GM12878 (cell line): ENCODE measurements at regions not wholly inside any gene's neighbourhood (a gene's known extent, or its start where the extent isn't known, plus 50 kb on each side); places are given as distances from the start of the nearest gene placed in this dataset.

Experiments used
- ATAC-seq: fragments of 200-7000 bp; cut with Tn5 transposase; 3 replicates; pipeline ENCODE4 v1.9.1; 2020; ENCODE audit warnings: mild to moderate bottlenecking, moderate library complexity
- BruUV-seq: library from RNA; stranded (reverse); fragments of 400-500 nt; replicated peaks from 2 replicates; lab custom pipeline; 2021; lab: Mats Ljungman, UMichigan
- CTCF ChIA-PET: fragments of 300-600 bp; sonication (Branson Sonifier 250); formaldehyde crosslinking; extraction: SDS; loops from one replicate; lab custom pipeline; 2021; ENCODE audit warnings: inconsistent platforms; lab: Yijun Ruan, JAX
- POLR2A ChIA-PET: fragments of 350-600 bp; formaldehyde crosslinking; extraction: SDS; loops from one replicate; lab custom pipeline; 2021; ENCODE audit warnings: inconsistent platforms; lab: Charles Lee
- RAD21 ChIA-PET: fragments of 300-600 bp; sonication (Branson Sonifier 250); formaldehyde crosslinking; loops from one replicate; lab custom pipeline; 2023; ENCODE audit warnings: antibody characterized with exemption; ENCODE audit not compliant: unreplicated experiment; lab: Charles Lee
- SMC1A ChIA-PET: fragments of 300-600 bp; sonication (Branson Sonifier 250); formaldehyde crosslinking; loops from one replicate; lab custom pipeline; 2023; ENCODE audit not compliant: unreplicated experiment, uncharacterized antibody; lab: Charles Lee
- DNase-seq: peaks from one replicate; pipeline ENCODE4 v3.0.0-alpha.2; 2011; ENCODE audit warnings: low read depth, low spot score
- FAIRE-seq: peaks from 3 replicates; lab custom pipeline; 2011; peaks lifted over from hg19 to GRCh38; lab: Jason Lieb, UNC
- H2AFZ ChIP-seq: 2 replicates; pipeline ENCODE4 v1.6.0; 2011; ENCODE audit warnings: low read depth, low read length, control low read depth; ENCODE audit not compliant: control insufficient read depth
- H3K27ac ChIP-seq: 2 replicates; pipeline ENCODE4 v1.5.1; 2011; ENCODE audit warnings: control low read depth; ENCODE audit not compliant: control insufficient read depth, insufficient read depth
- H3K27me3 ChIP-seq, 2 experiments: replicated peaks in 1 of 2; 2 replicates each; pipeline versions ENCODE4 v1.6.0 to v1.6.1; 2011; ENCODE audit warnings: low read length in 1 of 2; ENCODE audit not compliant: control insufficient read depth in 2 of 2, insufficient read depth in 2 of 2
- H3K36me3 ChIP-seq, 2 experiments: 2 replicates each; pipeline ENCODE4 v1.5.1; 2011; ENCODE audit warnings: low read length in 1 of 2; ENCODE audit not compliant: control insufficient read depth in 2 of 2, insufficient read depth in 2 of 2
- H3K4me1 ChIP-seq: 2 replicates; pipeline ENCODE4 v1.6.1; 2011; ENCODE audit warnings: mild to moderate bottlenecking, low read length, moderate library complexity, mixed read lengths; ENCODE audit not compliant: control insufficient read depth, insufficient read depth
- H3K4me2 ChIP-seq: 2 replicates; pipeline ENCODE4 v1.6.0; 2011; ENCODE audit warnings: control low read depth; ENCODE audit not compliant: control insufficient read depth, insufficient read depth
- H3K4me3 ChIP-seq: fragments of 200-600 bp; sonication (generic); 2 replicates; pipeline ENCODE4 v1.5.1; 2016
- H3K79me2 ChIP-seq: 2 replicates; pipeline ENCODE4 v1.6.0; 2011; ENCODE audit warnings: low read length; ENCODE audit not compliant: control insufficient read depth, insufficient read depth
- H3K9ac ChIP-seq: 2 replicates; pipeline ENCODE4 v1.8.0; 2011; ENCODE audit warnings: low read length, control low read depth, mixed read lengths; ENCODE audit not compliant: control insufficient read depth, insufficient read depth
- H3K9me3 ChIP-seq: replicated peaks from 3 replicates; pipeline ENCODE4 v1.5.1; 2011; ENCODE audit warnings: mild to moderate bottlenecking, low read length; ENCODE audit not compliant: control insufficient read depth, insufficient read depth
- H4K20me1 ChIP-seq: 2 replicates; pipeline ENCODE4 v1.6.0; 2011; ENCODE audit not compliant: control insufficient read depth, insufficient read depth
- BACH1 ChIP-seq: fragments of 450-650 bp; IDR thresholded peaks from 2 replicates; pipeline ENCODE4 v1.6.1; 2017; ENCODE audit warnings: mild to moderate bottlenecking, borderline replicate concordance
- BCL11A ChIP-seq: IDR thresholded peaks from 2 replicates; pipeline ENCODE4 v1.6.1; 2011; ENCODE audit warnings: low read depth, low read length
- DPF2 ChIP-seq: fragments of 450-650 bp; IDR thresholded peaks from 2 replicates; pipeline ENCODE4 v1.6.1; 2017; ENCODE audit warnings: mild to moderate bottlenecking
- EED ChIP-seq: sonication (generic); IDR thresholded peaks from 2 replicates; pipeline ENCODE4 v1.6.1; 2016; ENCODE audit warnings: antibody characterized with exemption, low read depth
- HDAC6 ChIP-seq: fragments of 200-600 bp; sonication (generic); IDR thresholded peaks from one replicate; pipeline ENCODE4 v1.8.0; 2017; ENCODE audit warnings: antibody characterized with exemption; ENCODE audit not compliant: unreplicated experiment
- MXI1 ChIP-seq: fragments of 150-350 bp; IDR thresholded peaks from 2 replicates; pipeline ENCODE4 v1.6.1; 2011; ENCODE audit warnings: low read depth, mild to moderate bottlenecking, inconsistent platforms, low read length, improper control_type of control experiment
- SMARCA5 ChIP-seq: fragments of 450-650 bp; IDR thresholded peaks from 2 replicates; pipeline ENCODE4 v1.6.1; 2017; ENCODE audit warnings: mild to moderate bottlenecking
- SUZ12 ChIP-seq: fragments of 200-600 bp; sonication (generic); IDR thresholded peaks from one replicate; pipeline ENCODE4 v1.6.1; 2018; ENCODE audit warnings: antibody characterized with exemption, mild to moderate bottlenecking; ENCODE audit not compliant: unreplicated experiment
- ZBED1 ChIP-seq: IDR thresholded peaks from 2 replicates; pipeline ENCODE4 v1.6.1; 2016; ENCODE audit warnings: borderline replicate concordance
- ZNF217 ChIP-seq: fragments of 450-650 bp; IDR thresholded peaks from 2 replicates; pipeline ENCODE4 v1.6.1; 2017; ENCODE audit warnings: antibody characterized with exemption, mild to moderate bottlenecking
- WGBS: methylation state at CpG from one replicate; pipeline ENCODE4 v1.1.6; 2016; ENCODE audit warnings: low lambda C conversion rate; ENCODE audit not compliant: insufficient replicate concordance, insufficient coverage; ENCODE audit errors: missing lambda C conversion rate; 5-methylcytosine and 5-hydroxymethylcytosine counted together
- in situ Hi-C: fragments of 300-500 bp; cut with MboI; formaldehyde crosslinking; loops from 9 replicates; pipeline ENCODE4 v1.14.3; 2018; ENCODE audit warnings: mixed read lengths
- intact Hi-C: fragments of 100-400 bp; cut with micrococcal nuclease; formaldehyde crosslinking; loops from one replicate; pipeline ENCODE4 v1.14.2; 2022; ENCODE audit not compliant: unreplicated experiment
- TF ChIP-seq, protein P1 (sequence below): fragments of 450-650 bp; IDR thresholded peaks from 2 replicates; pipeline ENCODE4 v1.6.1; 2017; ENCODE audit warnings: antibody characterized with exemption, mild to moderate bottlenecking, moderate library complexity
- TF ChIP-seq, protein P2 (sequence below): IDR thresholded peaks from 2 replicates; pipeline ENCODE4 v1.6.1; 2011; ENCODE audit warnings: borderline replicate concordance, low read depth, mild to moderate bottlenecking, moderate library complexity, mixed read lengths, low read length; ENCODE audit not compliant: insufficient read depth; ENCODE audit errors: extremely low read length

DNA sequence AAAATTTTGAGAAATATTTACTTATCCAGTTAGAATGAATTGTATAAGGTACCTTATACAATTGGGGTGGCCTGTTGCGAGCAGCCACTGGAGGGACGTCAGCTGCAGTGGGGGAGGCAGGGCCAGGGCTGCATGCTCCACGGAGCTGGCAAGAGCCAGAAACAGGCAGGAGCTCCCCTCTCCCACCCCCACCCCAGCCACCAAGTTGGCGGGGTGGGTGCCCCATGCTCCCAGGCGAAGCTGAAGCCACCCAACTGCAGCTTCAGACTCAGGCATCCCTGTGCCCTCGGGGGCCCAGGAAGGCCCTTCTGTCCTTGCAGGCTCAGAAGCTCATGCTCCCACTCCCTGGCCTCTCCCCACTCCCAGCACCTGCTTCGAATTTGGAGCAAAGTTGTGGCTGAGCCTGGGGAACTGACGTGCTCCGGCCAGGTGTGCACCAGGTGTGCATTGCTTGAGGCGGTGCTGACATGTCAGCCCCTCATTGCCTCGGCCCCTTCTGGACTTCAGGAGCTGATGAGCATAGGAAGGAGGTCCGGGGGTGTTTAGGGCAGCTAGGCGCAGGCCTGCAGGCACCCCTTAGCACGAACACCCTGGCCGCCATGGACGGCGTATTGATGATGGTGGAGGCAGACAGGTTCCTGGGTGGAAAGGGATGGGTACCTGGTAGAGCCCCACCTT is 743.8 kb upstream of the GBE1 start:
- no peak overlapping the region for H3K4me2 ChIP-seq
- no peak overlapping the region for H2AFZ ChIP-seq
- ChIA-PET RAD21 (no interaction called here), POLR2A (no interaction called here), CTCF (no interaction called here), SMC1A (interaction anchor here (0.9 kb wide), 1 partner anchor 975 kb away, joined by 3 read pairs; no protein-coding TSS in a partner anchor)
- no peak for FAIRE-seq
- no peak overlapping the region for H3K27ac ChIP-seq
- no peak for TF ChIP-seq HDAC6
- no peak for TF ChIP-seq BCL11A
- no peak for TF ChIP-seq ZNF217
- no peak for TF ChIP-seq MXI1
- no peak for TF ChIP-seq ZBED1
- no peak for TF ChIP-seq EED
- TF ChIP-seq, protein P1, sequence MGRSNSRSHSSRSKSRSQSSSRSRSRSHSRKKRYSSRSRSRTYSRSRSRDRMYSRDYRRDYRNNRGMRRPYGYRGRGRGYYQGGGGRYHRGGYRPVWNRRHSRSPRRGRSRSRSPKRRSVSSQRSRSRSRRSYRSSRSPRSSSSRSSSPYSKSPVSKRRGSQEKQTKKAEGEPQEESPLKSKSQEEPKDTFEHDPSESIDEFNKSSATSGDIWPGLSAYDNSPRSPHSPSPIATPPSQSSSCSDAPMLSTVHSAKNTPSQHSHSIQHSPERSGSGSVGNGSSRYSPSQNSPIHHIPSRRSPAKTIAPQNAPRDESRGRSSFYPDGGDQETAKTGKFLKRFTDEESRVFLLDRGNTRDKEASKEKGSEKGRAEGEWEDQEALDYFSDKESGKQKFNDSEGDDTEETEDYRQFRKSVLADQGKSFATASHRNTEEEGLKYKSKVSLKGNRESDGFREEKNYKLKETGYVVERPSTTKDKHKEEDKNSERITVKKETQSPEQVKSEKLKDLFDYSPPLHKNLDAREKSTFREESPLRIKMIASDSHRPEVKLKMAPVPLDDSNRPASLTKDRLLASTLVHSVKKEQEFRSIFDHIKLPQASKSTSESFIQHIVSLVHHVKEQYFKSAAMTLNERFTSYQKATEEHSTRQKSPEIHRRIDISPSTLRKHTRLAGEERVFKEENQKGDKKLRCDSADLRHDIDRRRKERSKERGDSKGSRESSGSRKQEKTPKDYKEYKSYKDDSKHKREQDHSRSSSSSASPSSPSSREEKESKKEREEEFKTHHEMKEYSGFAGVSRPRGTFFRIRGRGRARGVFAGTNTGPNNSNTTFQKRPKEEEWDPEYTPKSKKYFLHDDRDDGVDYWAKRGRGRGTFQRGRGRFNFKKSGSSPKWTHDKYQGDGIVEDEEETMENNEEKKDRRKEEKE = no peak
- TF ChIP-seq DPF2 = no peak
- TF ChIP-seq BACH1 = no peak
- TF ChIP-seq, protein P2, sequence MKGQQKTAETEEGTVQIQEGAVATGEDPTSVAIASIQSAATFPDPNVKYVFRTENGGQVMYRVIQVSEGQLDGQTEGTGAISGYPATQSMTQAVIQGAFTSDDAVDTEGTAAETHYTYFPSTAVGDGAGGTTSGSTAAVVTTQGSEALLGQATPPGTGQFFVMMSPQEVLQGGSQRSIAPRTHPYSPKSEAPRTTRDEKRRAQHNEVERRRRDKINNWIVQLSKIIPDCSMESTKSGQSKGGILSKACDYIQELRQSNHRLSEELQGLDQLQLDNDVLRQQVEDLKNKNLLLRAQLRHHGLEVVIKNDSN = no peak
- TF ChIP-seq SUZ12 = no peak
- no peak for TF ChIP-seq SMARCA5
- no peak overlapping the region for H3K4me3 ChIP-seq
- no TSS peak for BruUV-seq
- no peaks in the 10 kb centered on the region for H3K79me2 ChIP-seq
- no peaks in the 10 kb centered on the region for H4K20me1 ChIP-seq
- H3K36me3 ChIP-seq = no peaks in the 10 kb centered on the region
- no peaks in the 10 kb centered on the region for H3K9me3 ChIP-seq
- DNase-seq = no peak
- 49% methylated on average over 16 of the region's 17 CpGs for WGBS
- H3K27me3 ChIP-seq = no peaks in the 10 kb centered on the region
- intact Hi-C loops (no loop called here), in situ Hi-C loops (no loop called here)
- no peaks in the 10 kb centered on the region for H3K4me1 ChIP-seq
- no peak overlapping the region for H3K9ac ChIP-seq
- ATAC-seq = no peak
